ENCODE measurements at regions not wholly inside any gene's neighbourhood (a gene's known extent, or its start where the extent isn't known, plus 50 kb on each side); places are given as distances from the start of the nearest gene placed in this dataset.

GRCh38 chr1:212190169-212190568, 95.0 kb upstream of the PPP2R5A start:
- DNase-seq: no peak

GRCh38 chr1:212192261-212192998, 92.8 kb upstream of the PPP2R5A start:
- DNase-seq: no peak

- no peak for DNase-seq
These were observed 88.9 kb upstream of the PPP2R5A start for GRCh38 chr1:212196355-212196754.

- DNase-seq: no peak
These were observed 83.7 kb upstream of the PPP2R5A start for GRCh38 chr1:212201461-212201860.

- DNase-seq: no peak
These were observed 81.6 kb upstream of the PPP2R5A start for GRCh38 chr1:212203630-212204029.

GRCh38 chr1:212205006-212205405, 80.2 kb upstream of the PPP2R5A start:
- no peak for DNase-seq

- DNase-seq: no peak
These were observed 79.4 kb upstream of the PPP2R5A start for GRCh38 chr1:212205843-212206242.

- DNase-seq: no peak
These were observed 78.1 kb upstream of the PPP2R5A start for GRCh38 chr1:212207118-212207517.

GRCh38 chr1:212207822-212208520, 77.2 kb upstream of the PPP2R5A start:
- DNase-seq: no peak

GRCh38 chr1:212208978-212209644, 76.1 kb upstream of the PPP2R5A start:
- no peak for DNase-seq

- DNase-seq: no peak
These were observed 73.8 kb upstream of the PPP2R5A start for GRCh38 chr1:212211371-212211770.

GRCh38 chr1:212212343-212212742, 72.9 kb upstream of the PPP2R5A start:
- DNase-seq: no peak

- DNase-seq: no peak
These were observed 72.3 kb upstream of the PPP2R5A start for GRCh38 chr1:212212906-212213305.

- DNase-seq: no peak
These were observed 71.4 kb upstream of the PPP2R5A start for GRCh38 chr1:212213784-212214183.

GRCh38 chr1:212214325-212214724, 70.9 kb upstream of the PPP2R5A start:
- DNase-seq: no peak

- no peak for DNase-seq
These were observed 69.3 kb upstream of the PPP2R5A start for GRCh38 chr1:212215910-212216309.

GRCh38 chr1:212217633-212218032, 67.6 kb upstream of the PPP2R5A start:
- DNase-seq: no peak

GRCh38 chr1:212218065-212218464, 67.1 kb upstream of the PPP2R5A start:
- no peak for DNase-seq

GRCh38 chr1:212218911-212219310, 66.3 kb upstream of the PPP2R5A start:
- DNase-seq: no peak

GRCh38 chr1:212219679-212220463, 65.3 kb upstream of the PPP2R5A start:
- no peak for DNase-seq

- DNase-seq: no peak
These were observed 63.4 kb upstream of the PPP2R5A start for GRCh38 chr1:212221801-212222200.

- DNase-seq: no peak
These were observed 61.1 kb upstream of the PPP2R5A start for GRCh38 chr1:212224102-212224501.

- peak; percentile 69 for DNase-seq
These were observed 59.8 kb upstream of the PPP2R5A start for GRCh38 chr1:212225416-212225815.

Measured in CD4-positive, alpha-beta T cell treated with Interleukin-10 for 1 hour (primary cell).